ENCODE measurements at regions not wholly inside any gene's neighbourhood (a gene's known extent, or its start where the extent isn't known, plus 50 kb on each side); places are given as distances from the start of the nearest gene placed in this dataset.

- no peak for DNase-seq (ENCODE audit: low spot score)
These were observed 253.2 kb upstream of the COL3A1 start for GRCh38 chr2:188720811-188721605.

GRCh38 chr2:188721784-188722183, 252.4 kb upstream of the COL3A1 start:
- no peak for DNase-seq (ENCODE audit: low spot score)

GRCh38 chr2:188725746-188726360, 248.3 kb upstream of the COL3A1 start:
- DNase-seq (ENCODE audit: low spot score): no peak

GRCh38 chr2:188726626-188727247, 247.4 kb upstream of the COL3A1 start:
- DNase-seq (ENCODE audit: low spot score): no peak

GRCh38 chr2:188727846-188728245, 246.3 kb upstream of the COL3A1 start:
- no peak for DNase-seq (ENCODE audit: low spot score)

- DNase-seq (ENCODE audit: low spot score): no peak
These were observed 239.5 kb upstream of the COL3A1 start for GRCh38 chr2:188734691-188735090.

- DNase-seq (ENCODE audit: low spot score): no peak
These were observed 227.4 kb upstream of the COL3A1 start for GRCh38 chr2:188746727-188747126.

- no peak for DNase-seq (ENCODE audit: low spot score)
These were observed 222.4 kb upstream of the COL3A1 start for GRCh38 chr2:188751816-188752215.

- DNase-seq (ENCODE audit: low spot score): no peak
These were observed 221.9 kb upstream of the COL3A1 start for GRCh38 chr2:188752311-188752710.

GRCh38 chr2:188762151-188762550, 212.0 kb upstream of the COL3A1 start:
- no peak for DNase-seq (ENCODE audit: low spot score)

- no peak for DNase-seq (ENCODE audit: low spot score)
These were observed 208.4 kb upstream of the COL3A1 start for GRCh38 chr2:188765522-188766470.

GRCh38 chr2:188766471-188766856, 207.7 kb upstream of the COL3A1 start:
- DNase-seq (ENCODE audit: low spot score): no peak

GRCh38 chr2:188767176-188767575, 207.0 kb upstream of the COL3A1 start:
- no peak for DNase-seq (ENCODE audit: low spot score)

- no peak for DNase-seq (ENCODE audit: low spot score)
These were observed 203.9 kb upstream of the COL3A1 start for GRCh38 chr2:188770296-188770695.

GRCh38 chr2:188773075-188773474, 201.1 kb upstream of the COL3A1 start:
- DNase-seq (ENCODE audit: low spot score): no peak

GRCh38 chr2:188776634-188777033, 197.5 kb upstream of the COL3A1 start:
- DNase-seq (ENCODE audit: low spot score): no peak

- DNase-seq (ENCODE audit: low spot score): no peak
These were observed 189.9 kb upstream of the COL3A1 start for GRCh38 chr2:188784269-188784762.

GRCh38 chr2:188785061-188785460, 189.1 kb upstream of the COL3A1 start:
- no peak for DNase-seq (ENCODE audit: low spot score)

GRCh38 chr2:188785490-188785889, 188.7 kb upstream of the COL3A1 start:
- DNase-seq (ENCODE audit: low spot score): no peak

GRCh38 chr2:188786368-188786841, 187.8 kb upstream of the COL3A1 start:
- DNase-seq (ENCODE audit: low spot score): no peak

GRCh38 chr2:188787021-188787657, 187.0 kb upstream of the COL3A1 start:
- DNase-seq (ENCODE audit: low spot score): no peak

Measured in HuH-7.5 (cell line).